ENCODE measurements at regions not wholly inside any gene's neighbourhood (a gene's known extent, or its start where the extent isn't known, plus 50 kb on each side); places are given as distances from the start of the nearest gene placed in this dataset.

DNA sequence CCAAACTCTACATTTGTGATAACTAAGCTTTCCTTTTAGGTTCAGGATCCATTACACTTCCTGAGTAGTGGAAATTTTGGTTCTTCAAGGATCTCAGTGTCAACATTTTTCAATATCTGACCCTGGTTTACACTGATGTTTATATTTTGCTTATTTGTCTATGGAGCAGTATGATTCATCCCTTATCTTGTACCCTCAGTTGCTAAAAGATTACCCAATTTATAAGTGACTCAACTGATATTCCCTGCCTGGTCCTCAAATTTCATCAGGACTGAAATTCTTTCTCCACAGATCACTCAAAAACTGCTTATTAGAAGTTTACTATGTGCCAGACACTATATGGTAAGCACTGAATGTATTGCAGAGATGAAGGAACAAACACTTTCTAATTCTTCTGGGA lies 139.1 kb upstream of the CHRM3 start (continued):
- TF ChIP-seq, protein P1, sequence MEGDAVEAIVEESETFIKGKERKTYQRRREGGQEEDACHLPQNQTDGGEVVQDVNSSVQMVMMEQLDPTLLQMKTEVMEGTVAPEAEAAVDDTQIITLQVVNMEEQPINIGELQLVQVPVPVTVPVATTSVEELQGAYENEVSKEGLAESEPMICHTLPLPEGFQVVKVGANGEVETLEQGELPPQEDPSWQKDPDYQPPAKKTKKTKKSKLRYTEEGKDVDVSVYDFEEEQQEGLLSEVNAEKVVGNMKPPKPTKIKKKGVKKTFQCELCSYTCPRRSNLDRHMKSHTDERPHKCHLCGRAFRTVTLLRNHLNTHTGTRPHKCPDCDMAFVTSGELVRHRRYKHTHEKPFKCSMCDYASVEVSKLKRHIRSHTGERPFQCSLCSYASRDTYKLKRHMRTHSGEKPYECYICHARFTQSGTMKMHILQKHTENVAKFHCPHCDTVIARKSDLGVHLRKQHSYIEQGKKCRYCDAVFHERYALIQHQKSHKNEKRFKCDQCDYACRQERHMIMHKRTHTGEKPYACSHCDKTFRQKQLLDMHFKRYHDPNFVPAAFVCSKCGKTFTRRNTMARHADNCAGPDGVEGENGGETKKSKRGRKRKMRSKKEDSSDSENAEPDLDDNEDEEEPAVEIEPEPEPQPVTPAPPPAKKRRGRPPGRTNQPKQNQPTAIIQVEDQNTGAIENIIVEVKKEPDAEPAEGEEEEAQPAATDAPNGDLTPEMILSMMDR (IDR thresholded peaks at IDR 0.05; ENCODE audit: low read depth, low read length, missing input control) = no peak
- TF ChIP-seq SP1 (IDR thresholded peaks at IDR 0.05) = no peak

DNA sequence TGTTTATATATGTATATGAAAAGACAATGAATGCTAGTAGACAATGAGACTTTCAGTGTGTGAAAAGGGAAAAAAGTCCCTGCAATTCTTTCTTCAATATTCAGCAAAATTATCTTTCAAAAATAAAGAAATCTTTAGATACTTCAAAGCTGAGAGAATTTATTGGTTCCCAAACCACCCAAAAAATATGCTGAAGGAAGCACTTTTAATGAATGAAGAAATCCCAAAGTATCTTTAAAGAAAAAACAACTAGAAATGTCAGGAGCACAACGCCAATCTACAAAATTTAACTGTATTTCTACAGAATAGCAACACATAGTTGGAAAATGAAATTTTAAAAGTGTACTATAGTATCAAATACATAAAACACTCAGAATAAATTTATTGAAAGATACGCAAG lies 142.3 kb upstream of the CHRM3 start:
- WGBS = 83% methylated on average over 2 of the region's 2 CpGs
- H3K9me3 ChIP-seq (ENCODE audit: control insufficient read depth in 4 of 4, low read length in 3 of 4) = no peaks in the 10 kb centered on the region

DNA sequence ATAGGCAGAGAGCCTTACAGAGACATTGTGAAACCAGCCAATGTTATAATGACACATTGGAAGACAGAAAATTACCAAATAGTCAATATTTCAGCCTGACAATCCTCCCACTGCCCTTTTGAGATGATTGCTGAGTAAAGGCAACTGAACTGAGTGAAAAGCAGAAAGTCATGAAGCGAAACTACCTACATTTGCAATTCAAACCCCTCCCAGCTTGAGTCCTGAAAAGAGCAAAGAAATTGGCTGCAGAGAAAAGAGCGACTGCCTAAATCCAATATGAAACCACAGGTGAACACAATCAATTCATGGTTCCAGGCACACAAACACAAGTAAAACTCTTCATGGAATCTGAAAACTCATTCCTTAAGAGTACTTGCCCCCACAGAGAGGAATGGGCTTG lies 143.4 kb upstream of the CHRM3 start:
- no peaks in the 10 kb centered on the region for H3K9me3 ChIP-seq (ENCODE audit: control insufficient read depth in 4 of 4, low read length in 3 of 4)
- 51% methylated on average over 2 of the region's 2 CpGs for WGBS
- no peak for DNase-seq (ENCODE audit: low spot score)
- no peaks in the 10 kb centered on the region for H3K4me1 ChIP-seq (ENCODE audit: control insufficient read depth in 4 of 4, insufficient read depth in 4 of 4, low read length in 3 of 4)
- no peak overlapping the region for H3K27ac ChIP-seq (ENCODE audit: low read depth in 1 of 2, low read length in 2 of 2)
- H3K36me3 ChIP-seq (ENCODE audit: control insufficient read depth in 4 of 4, insufficient read depth in 3 of 4, low read depth in 1 of 4, low read length in 3 of 4) = no peaks in the 10 kb centered on the region
- TF ChIP-seq FOXA2 (IDR thresholded peaks at IDR 0.05) (no peak), SP1 (IDR thresholded peaks at IDR 0.05) (no peak), NR2F2 (IDR thresholded peaks at IDR 0.05) (no peak), GABPA (IDR thresholded peaks at IDR 0.05 in 1 of 2, conservative IDR thresholded peaks at IDR 0.05 in 1 of 2) (no peak), RAD21 (IDR thresholded peaks at IDR 0.05) (no peak)
- TF ChIP-seq, protein P2, sequence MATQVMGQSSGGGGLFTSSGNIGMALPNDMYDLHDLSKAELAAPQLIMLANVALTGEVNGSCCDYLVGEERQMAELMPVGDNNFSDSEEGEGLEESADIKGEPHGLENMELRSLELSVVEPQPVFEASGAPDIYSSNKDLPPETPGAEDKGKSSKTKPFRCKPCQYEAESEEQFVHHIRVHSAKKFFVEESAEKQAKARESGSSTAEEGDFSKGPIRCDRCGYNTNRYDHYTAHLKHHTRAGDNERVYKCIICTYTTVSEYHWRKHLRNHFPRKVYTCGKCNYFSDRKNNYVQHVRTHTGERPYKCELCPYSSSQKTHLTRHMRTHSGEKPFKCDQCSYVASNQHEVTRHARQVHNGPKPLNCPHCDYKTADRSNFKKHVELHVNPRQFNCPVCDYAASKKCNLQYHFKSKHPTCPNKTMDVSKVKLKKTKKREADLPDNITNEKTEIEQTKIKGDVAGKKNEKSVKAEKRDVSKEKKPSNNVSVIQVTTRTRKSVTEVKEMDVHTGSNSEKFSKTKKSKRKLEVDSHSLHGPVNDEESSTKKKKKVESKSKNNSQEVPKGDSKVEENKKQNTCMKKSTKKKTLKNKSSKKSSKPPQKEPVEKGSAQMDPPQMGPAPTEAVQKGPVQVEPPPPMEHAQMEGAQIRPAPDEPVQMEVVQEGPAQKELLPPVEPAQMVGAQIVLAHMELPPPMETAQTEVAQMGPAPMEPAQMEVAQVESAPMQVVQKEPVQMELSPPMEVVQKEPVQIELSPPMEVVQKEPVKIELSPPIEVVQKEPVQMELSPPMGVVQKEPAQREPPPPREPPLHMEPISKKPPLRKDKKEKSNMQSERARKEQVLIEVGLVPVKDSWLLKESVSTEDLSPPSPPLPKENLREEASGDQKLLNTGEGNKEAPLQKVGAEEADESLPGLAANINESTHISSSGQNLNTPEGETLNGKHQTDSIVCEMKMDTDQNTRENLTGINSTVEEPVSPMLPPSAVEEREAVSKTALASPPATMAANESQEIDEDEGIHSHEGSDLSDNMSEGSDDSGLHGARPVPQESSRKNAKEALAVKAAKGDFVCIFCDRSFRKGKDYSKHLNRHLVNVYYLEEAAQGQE (IDR thresholded peaks at IDR 0.05) = no peak
- TF ChIP-seq, protein P3, sequence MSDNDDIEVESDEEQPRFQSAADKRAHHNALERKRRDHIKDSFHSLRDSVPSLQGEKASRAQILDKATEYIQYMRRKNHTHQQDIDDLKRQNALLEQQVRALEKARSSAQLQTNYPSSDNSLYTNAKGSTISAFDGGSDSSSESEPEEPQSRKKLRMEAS (IDR thresholded peaks at IDR 0.05) = no peak
- TF ChIP-seq, protein P4, sequence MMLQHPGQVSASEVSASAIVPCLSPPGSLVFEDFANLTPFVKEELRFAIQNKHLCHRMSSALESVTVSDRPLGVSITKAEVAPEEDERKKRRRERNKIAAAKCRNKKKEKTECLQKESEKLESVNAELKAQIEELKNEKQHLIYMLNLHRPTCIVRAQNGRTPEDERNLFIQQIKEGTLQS (IDR thresholded peaks at IDR 0.05) = no peak
- TF ChIP-seq, protein P5, sequence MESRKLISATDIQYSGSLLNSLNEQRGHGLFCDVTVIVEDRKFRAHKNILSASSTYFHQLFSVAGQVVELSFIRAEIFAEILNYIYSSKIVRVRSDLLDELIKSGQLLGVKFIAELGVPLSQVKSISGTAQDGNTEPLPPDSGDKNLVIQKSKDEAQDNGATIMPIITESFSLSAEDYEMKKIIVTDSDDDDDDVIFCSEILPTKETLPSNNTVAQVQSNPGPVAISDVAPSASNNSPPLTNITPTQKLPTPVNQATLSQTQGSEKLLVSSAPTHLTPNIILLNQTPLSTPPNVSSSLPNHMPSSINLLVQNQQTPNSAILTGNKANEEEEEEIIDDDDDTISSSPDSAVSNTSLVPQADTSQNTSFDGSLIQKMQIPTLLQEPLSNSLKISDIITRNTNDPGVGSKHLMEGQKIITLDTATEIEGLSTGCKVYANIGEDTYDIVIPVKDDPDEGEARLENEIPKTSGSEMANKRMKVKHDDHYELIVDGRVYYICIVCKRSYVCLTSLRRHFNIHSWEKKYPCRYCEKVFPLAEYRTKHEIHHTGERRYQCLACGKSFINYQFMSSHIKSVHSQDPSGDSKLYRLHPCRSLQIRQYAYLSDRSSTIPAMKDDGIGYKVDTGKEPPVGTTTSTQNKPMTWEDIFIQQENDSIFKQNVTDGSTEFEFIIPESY (IDR thresholded peaks at IDR 0.05) = no peak
- TF ChIP-seq, protein P1 (IDR thresholded peaks at IDR 0.05; ENCODE audit: low read depth, low read length, missing input control) = no peak
- no peak overlapping the region for H3K9ac ChIP-seq (ENCODE audit: low read depth in 1 of 2, low read length in 2 of 2)
- no peak overlapping the region for H3K4me3 ChIP-seq (ENCODE audit: low read depth in 1 of 3, low read length in 3 of 3)
- no peaks in the 10 kb centered on the region for H3K27me3 ChIP-seq (ENCODE audit: control insufficient read depth in 4 of 4, insufficient read depth in 4 of 4, low read length in 3 of 4)

More for the DNA sequence above, 142.3 kb upstream of the CHRM3 start:
- DNase-seq (ENCODE audit: low spot score) = no peak
- H3K4me1 ChIP-seq (ENCODE audit: control insufficient read depth in 4 of 4, insufficient read depth in 4 of 4, low read length in 3 of 4) = no peaks in the 10 kb centered on the region
- H3K9ac ChIP-seq (ENCODE audit: low read depth in 1 of 2, low read length in 2 of 2) = no peak overlapping the region
- TF ChIP-seq RXRA (IDR thresholded peaks at IDR 0.05) (no peak), FOXA1 (IDR thresholded peaks at IDR 0.05) (no peak), YY1 (IDR thresholded peaks at IDR 0.05) (no peak), JUND (IDR thresholded peaks at IDR 0.05) (no peak)
- TF ChIP-seq, protein P2 (IDR thresholded peaks at IDR 0.05) = no peak
- TF ChIP-seq, protein P3 (IDR thresholded peaks at IDR 0.05) = no peak
- H3K4me3 ChIP-seq (ENCODE audit: low read depth in 1 of 3, low read length in 3 of 3) = no peak overlapping the region
- no peak overlapping the region for H3K27ac ChIP-seq (ENCODE audit: low read depth in 1 of 2, low read length in 2 of 2)
- H3K36me3 ChIP-seq (ENCODE audit: control insufficient read depth in 4 of 4, insufficient read depth in 3 of 4, low read depth in 1 of 4, low read length in 3 of 4) = no peaks in the 10 kb centered on the region
- no peaks in the 10 kb centered on the region for H3K27me3 ChIP-seq (ENCODE audit: control insufficient read depth in 4 of 4, insufficient read depth in 4 of 4, low read length in 3 of 4)
